ENCODE measurements at regions not wholly inside any gene's neighbourhood (a gene's known extent, or its start where the extent isn't known, plus 50 kb on each side); places are given as distances from the start of the nearest gene placed in this dataset.
"Not testable (repeated sequence)": the region's sequence is repeated elsewhere in the genome, so short reads cannot be mapped to it uniquely, and the experiment has no call there.

- no peak overlapping the region for H3K4me3 Mint-ChIP-seq
- no peaks in the 10 kb centered on the region for H3K27me3 Mint-ChIP-seq
- H3K4me1 Mint-ChIP-seq: peaks cover 25% of the 10 kb centered on the region
- H3K27ac Mint-ChIP-seq: no peak overlapping the region
- H3K9me3 Mint-ChIP-seq (ENCODE audit: low read depth): peaks cover 2% of the 10 kb centered on the region
- ATAC-seq (no peak), DNase-seq (no peak)
- CTCF ChIA-PET: no interaction called here
- no peaks in the 10 kb centered on the region for H3K36me3 Mint-ChIP-seq
Measured at GRCh38 chr9:79473704-79474103, 98.1 kb upstream of the TLE4 start.

GRCh38 chr9:79477241-79477840, 94.4 kb upstream of the TLE4 start:
- ATAC-seq: no peak
- no peak for DNase-seq
- H3K27ac Mint-ChIP-seq: no peak overlapping the region
- CTCF ChIA-PET: no interaction called here
- no peak overlapping the region for H3K4me3 Mint-ChIP-seq
- H3K36me3 Mint-ChIP-seq: no peaks in the 10 kb centered on the region
- H3K4me1 Mint-ChIP-seq: peaks cover 10% of the 10 kb centered on the region
- H3K27me3 Mint-ChIP-seq: no peaks in the 10 kb centered on the region
- peaks cover 2% of the 10 kb centered on the region for H3K9me3 Mint-ChIP-seq (ENCODE audit: low read depth)

GRCh38 chr9:79477955-79478771, 93.6 kb upstream of the TLE4 start:
- peaks cover 9% of the 10 kb centered on the region for H3K4me1 Mint-ChIP-seq
- H3K27me3 Mint-ChIP-seq: no peaks in the 10 kb centered on the region
- no peaks in the 10 kb centered on the region for H3K36me3 Mint-ChIP-seq
- H3K27ac Mint-ChIP-seq: no peak overlapping the region
- DNase-seq (peak; percentile 42), ATAC-seq (peak; percentile 42)
- H3K4me3 Mint-ChIP-seq: no peak overlapping the region
- H3K9me3 Mint-ChIP-seq (ENCODE audit: low read depth): peaks cover 2% of the 10 kb centered on the region
- CTCF ChIA-PET: interaction anchor here (0.8 kb wide), 1 partner anchor 151 kb away, joined by 3 read pairs; no protein-coding TSS in a partner anchor

- H3K27me3 Mint-ChIP-seq: no peaks in the 10 kb centered on the region
- peaks cover 9% of the 10 kb centered on the region for H3K4me1 Mint-ChIP-seq
- DNase-seq (no peak), ATAC-seq (no peak)
- H3K27ac Mint-ChIP-seq: no peak overlapping the region
- CTCF ChIA-PET: interaction anchor here (1.2 kb wide), 1 partner anchor 91 kb away, joined by 3 read pairs; no protein-coding TSS in a partner anchor
- H3K36me3 Mint-ChIP-seq: no peaks in the 10 kb centered on the region
- no peak overlapping the region for H3K4me3 Mint-ChIP-seq
- H3K9me3 Mint-ChIP-seq (ENCODE audit: low read depth): no peaks in the 10 kb centered on the region
Measured at GRCh38 chr9:79480639-79481038, 91.1 kb upstream of the TLE4 start.

- Mint-ChIP-seq H3K4me1 (peaks cover 9% of the 10 kb centered on the region), H3K27me3 (no peaks in the 10 kb centered on the region), H3K27ac (no peak overlapping the region), H3K9me3 (ENCODE audit: low read depth) (no peaks in the 10 kb centered on the region), H3K36me3 (no peaks in the 10 kb centered on the region), H3K4me3 (no peak overlapping the region)
- DNase-seq (no peak), ATAC-seq (no peak)
- CTCF ChIA-PET: no interaction called here
Measured at GRCh38 chr9:79481846-79482477, 89.8 kb upstream of the TLE4 start.

GRCh38 chr9:79485258-79485657, 86.5 kb upstream of the TLE4 start:
- no peak overlapping the region for H3K4me3 Mint-ChIP-seq
- H3K9me3 Mint-ChIP-seq (ENCODE audit: low read depth): no peaks in the 10 kb centered on the region
- H3K27ac Mint-ChIP-seq: no peak overlapping the region
- DNase-seq (no peak), ATAC-seq (no peak)
- H3K27me3 Mint-ChIP-seq: no peaks in the 10 kb centered on the region
- H3K4me1 Mint-ChIP-seq: no peaks in the 10 kb centered on the region
- CTCF ChIA-PET: no interaction called here
- no peaks in the 10 kb centered on the region for H3K36me3 Mint-ChIP-seq

GRCh38 chr9:79489261-79490000, 82.3 kb upstream of the TLE4 start:
- no peak overlapping the region for H3K4me3 Mint-ChIP-seq
- no peak for DNase-seq
- no peaks in the 10 kb centered on the region for H3K36me3 Mint-ChIP-seq
- H3K27me3 Mint-ChIP-seq: no peaks in the 10 kb centered on the region
- no peaks in the 10 kb centered on the region for H3K4me1 Mint-ChIP-seq
- ATAC-seq: no peak
- peaks cover 8% of the 10 kb centered on the region for H3K9me3 Mint-ChIP-seq (ENCODE audit: low read depth)
- CTCF ChIA-PET: no interaction called here
- H3K27ac Mint-ChIP-seq: no peak overlapping the region

GRCh38 chr9:79490657-79491248, 81.0 kb upstream of the TLE4 start:
- no peaks in the 10 kb centered on the region for H3K27me3 Mint-ChIP-seq
- H3K9me3 Mint-ChIP-seq (ENCODE audit: low read depth): peaks cover 8% of the 10 kb centered on the region

GRCh38 chr9:79492092-79493009, 79.4 kb upstream of the TLE4 start:
- DNase-seq (no peak), ATAC-seq (no peak)
- no peaks in the 10 kb centered on the region for H3K36me3 Mint-ChIP-seq
- CTCF ChIA-PET: no interaction called here
- H3K4me3 Mint-ChIP-seq: no peak overlapping the region
- peaks cover 8% of the 10 kb centered on the region for H3K9me3 Mint-ChIP-seq (ENCODE audit: low read depth)
- no peak overlapping the region for H3K27ac Mint-ChIP-seq
- H3K27me3 Mint-ChIP-seq: no peaks in the 10 kb centered on the region
- no peaks in the 10 kb centered on the region for H3K4me1 Mint-ChIP-seq

More at GRCh38 chr9:79490657-79491248, 81.0 kb upstream of the TLE4 start:
- H3K4me3 Mint-ChIP-seq: no peak overlapping the region
- no peak for DNase-seq
- ATAC-seq: no peak
- no peak overlapping the region for H3K27ac Mint-ChIP-seq
- H3K4me1 Mint-ChIP-seq: no peaks in the 10 kb centered on the region
- CTCF ChIA-PET: no interaction called here
- H3K36me3 Mint-ChIP-seq: no peaks in the 10 kb centered on the region

- H3K27me3 Mint-ChIP-seq; H3K27ac Mint-ChIP-seq; H3K36me3 Mint-ChIP-seq; CTCF ChIA-PET; H3K4me1 Mint-ChIP-seq; ATAC-seq; DNase-seq; H3K4me3 Mint-ChIP-seq; H3K9me3 Mint-ChIP-seq (ENCODE audit: low read depth): not testable (repeated sequence)
Measured at GRCh38 chr9:79500196-79500864, 71.4 kb upstream of the TLE4 start.

- ATAC-seq: no peak
- Mint-ChIP-seq H3K4me3 (no peak overlapping the region), H3K36me3 (no peaks in the 10 kb centered on the region), H3K27me3 (no peaks in the 10 kb centered on the region), H3K4me1 (no peaks in the 10 kb centered on the region), H3K9me3 (ENCODE audit: low read depth) (no peaks in the 10 kb centered on the region), H3K27ac (no peak overlapping the region)
- DNase-seq: no peak
- CTCF ChIA-PET: no interaction called here
Measured at GRCh38 chr9:79501546-79501945, 70.2 kb upstream of the TLE4 start.

GRCh38 chr9:79507801-79508200, 64.0 kb upstream of the TLE4 start:
- CTCF ChIA-PET: no interaction called here
- DNase-seq (no peak), ATAC-seq (no peak)
- Mint-ChIP-seq H3K27ac (no peak overlapping the region), H3K27me3 (no peaks in the 10 kb centered on the region), H3K36me3 (no peaks in the 10 kb centered on the region), H3K4me3 (no peak overlapping the region), H3K4me1 (no peaks in the 10 kb centered on the region), H3K9me3 (ENCODE audit: low read depth) (no peaks in the 10 kb centered on the region)

All from activated CD8-positive, alpha-beta memory T cell treated with anti-CD3 and anti-CD28 coated beads, Interleukin-2, amount 10 ng/mL, durations not matched to agents 7 days and 5 days (primary cell).